Fibroblast of lung (primary cell): ENCODE measurements at regions not wholly inside any gene's neighbourhood (a gene's known extent, or its start where the extent isn't known, plus 50 kb on each side); places are given as distances from the start of the nearest gene placed in this dataset.
"Not testable (repeated sequence)": the region's sequence is repeated elsewhere in the genome, so short reads cannot be mapped to it uniquely, and the experiment has no call there.

Experiments used
- DNase-seq, 2 donors: peaks; one replicate each; pipeline versions ENCODE4 v3.0.0 to v3.0.0-alpha.2; 2010; ENCODE audit warnings: low read depth in 2 of 2
- H2AFZ ChIP-seq: 2 replicates; pipeline ENCODE4 v1.5.1; 2012; ENCODE audit warnings: low read length, control low read depth, inconsistent platforms
- H3K27ac ChIP-seq: 2 replicates; pipeline ENCODE4 v1.5.1; 2011; ENCODE audit warnings: low read length, control low read depth; ENCODE audit not compliant: insufficient read depth
- H3K27me3 ChIP-seq: 2 replicates; pipeline ENCODE4 v1.5.1; 2011; ENCODE audit warnings: mild to moderate bottlenecking, low read length; ENCODE audit not compliant: control insufficient read depth, insufficient read depth
- H3K36me3 ChIP-seq: 2 replicates; pipeline ENCODE4 v1.5.1; 2011; ENCODE audit warnings: low read length; ENCODE audit not compliant: control insufficient read depth, insufficient read depth
- H3K4me1 ChIP-seq: 2 replicates; pipeline ENCODE4 v1.5.1; 2011; ENCODE audit warnings: low read length; ENCODE audit not compliant: control insufficient read depth, insufficient read depth; ENCODE audit errors: extremely low read depth
- H3K4me2 ChIP-seq: 2 replicates; pipeline ENCODE4 v1.5.1; 2011; ENCODE audit warnings: low read length, control low read depth; ENCODE audit not compliant: insufficient read depth; ENCODE audit errors: extremely low read depth
- H3K4me3 ChIP-seq, 4 experiments: fragments of 200-600 bp in 1 of 4; sonication (generic) in 1 of 4; replicated peaks in 1 of 4; 2 replicates each; pipeline ENCODE4 v1.5.1; 2011 to 2016; ENCODE audit warnings: low read length in 4 of 4, low read depth in 3 of 4, mild to moderate bottlenecking in 3 of 4, control low read depth in 2 of 4, inconsistent platforms in 1 of 4, mixed read lengths in 1 of 4; ENCODE audit not compliant: insufficient read depth in 1 of 4; ENCODE audit errors: control extremely low read depth in 1 of 4
- H3K79me2 ChIP-seq: 2 replicates; pipeline ENCODE4 v1.5.1; 2012; ENCODE audit warnings: mild to moderate bottlenecking, low read length, inconsistent platforms; ENCODE audit not compliant: control insufficient read depth, insufficient read depth
- H3K9ac ChIP-seq: 2 replicates; pipeline ENCODE4 v1.5.1; 2011; ENCODE audit warnings: mild to moderate bottlenecking, low read length, control low read depth; ENCODE audit not compliant: insufficient read depth
- H3K9me3 ChIP-seq: 2 replicates; pipeline ENCODE4 v1.5.1; 2012; ENCODE audit warnings: low read depth, low read length; ENCODE audit not compliant: control insufficient read depth, insufficient read depth
- H4K20me1 ChIP-seq: 2 replicates; pipeline ENCODE4 v1.5.1; 2011; ENCODE audit warnings: low read length; ENCODE audit not compliant: control insufficient read depth, insufficient read depth; ENCODE audit errors: extremely low read depth
- EZH2 ChIP-seq: IDR thresholded peaks from 2 replicates; pipeline ENCODE4 v1.5.1; 2012; ENCODE audit warnings: low read length, control low read depth, mild to moderate bottlenecking; ENCODE audit errors: missing control alignments
- TF ChIP-seq, protein P1 (sequence below), 2 donors: IDR thresholded peaks in 1 of 2; conservative IDR thresholded peaks in 1 of 2; 1 replicate in 1 of 2; 2 replicates in 1 of 2; pipeline ENCODE4 v1.5.1; 2011 to 2012; ENCODE audit warnings: low read length in 2 of 2, control low read depth in 1 of 2, inconsistent platforms in 1 of 2, low read depth in 1 of 2, mild to moderate bottlenecking in 1 of 2

DNA sequence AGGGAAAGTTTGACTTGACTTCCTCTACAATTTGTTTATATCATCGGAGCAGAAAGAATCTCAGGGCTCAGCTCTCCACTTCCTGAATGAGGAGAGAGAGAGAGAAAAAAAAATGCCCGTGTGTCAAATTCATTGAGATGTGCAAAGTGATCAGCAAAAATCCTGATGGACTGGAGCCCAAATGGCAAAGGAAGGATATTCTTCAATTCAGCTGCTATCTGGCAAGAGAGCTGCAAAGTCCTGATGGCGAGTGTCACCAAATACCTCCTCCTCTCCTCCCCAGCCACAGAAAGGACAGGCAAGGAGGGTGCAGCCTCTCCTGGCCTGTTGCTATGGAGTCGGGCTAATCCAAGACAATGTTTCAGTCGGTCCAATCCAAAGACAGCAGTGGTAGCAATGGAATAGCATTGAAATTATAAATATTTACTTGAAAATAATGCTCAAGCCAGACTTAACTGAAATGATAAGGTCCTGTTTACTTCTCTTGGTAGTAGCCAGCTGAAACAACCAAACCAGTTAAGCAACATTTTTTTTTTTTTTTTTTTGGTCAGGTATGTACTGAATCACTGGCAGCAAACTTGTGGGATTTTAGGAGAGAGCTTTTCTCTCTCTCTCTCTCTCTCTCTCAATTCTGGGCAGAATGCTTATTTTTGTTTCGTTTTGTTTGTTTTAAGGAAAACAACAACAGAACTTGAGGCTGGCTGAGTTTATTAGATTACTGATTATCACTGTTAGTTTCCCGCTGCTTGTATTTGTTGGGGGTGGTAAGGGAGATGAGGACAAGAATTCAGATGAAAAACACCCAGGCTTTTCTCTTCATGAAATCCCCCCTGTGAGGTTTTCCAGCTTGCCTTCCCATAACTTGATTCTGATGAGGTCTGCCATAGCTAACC is 204.2 kb downstream of the BCAS1 start:
- peak overlapping the region; percentile 73 for H3K4me2 ChIP-seq
- peak overlapping the region; percentile 67 for H2AFZ ChIP-seq
- TF ChIP-seq EZH2 = no peak
- TF ChIP-seq, protein P1, sequence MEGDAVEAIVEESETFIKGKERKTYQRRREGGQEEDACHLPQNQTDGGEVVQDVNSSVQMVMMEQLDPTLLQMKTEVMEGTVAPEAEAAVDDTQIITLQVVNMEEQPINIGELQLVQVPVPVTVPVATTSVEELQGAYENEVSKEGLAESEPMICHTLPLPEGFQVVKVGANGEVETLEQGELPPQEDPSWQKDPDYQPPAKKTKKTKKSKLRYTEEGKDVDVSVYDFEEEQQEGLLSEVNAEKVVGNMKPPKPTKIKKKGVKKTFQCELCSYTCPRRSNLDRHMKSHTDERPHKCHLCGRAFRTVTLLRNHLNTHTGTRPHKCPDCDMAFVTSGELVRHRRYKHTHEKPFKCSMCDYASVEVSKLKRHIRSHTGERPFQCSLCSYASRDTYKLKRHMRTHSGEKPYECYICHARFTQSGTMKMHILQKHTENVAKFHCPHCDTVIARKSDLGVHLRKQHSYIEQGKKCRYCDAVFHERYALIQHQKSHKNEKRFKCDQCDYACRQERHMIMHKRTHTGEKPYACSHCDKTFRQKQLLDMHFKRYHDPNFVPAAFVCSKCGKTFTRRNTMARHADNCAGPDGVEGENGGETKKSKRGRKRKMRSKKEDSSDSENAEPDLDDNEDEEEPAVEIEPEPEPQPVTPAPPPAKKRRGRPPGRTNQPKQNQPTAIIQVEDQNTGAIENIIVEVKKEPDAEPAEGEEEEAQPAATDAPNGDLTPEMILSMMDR (conservative IDR thresholded peaks at IDR 0.05 in 1 of 2, IDR thresholded peaks at IDR 0.05 in 1 of 2; ENCODE audit: low read depth in 1 of 2, low read length in 2 of 2) = no peak
- H3K27me3 ChIP-seq = no peaks in the 10 kb centered on the region
- H3K79me2 ChIP-seq = no peaks in the 10 kb centered on the region
- no peaks in the 10 kb centered on the region for H4K20me1 ChIP-seq
- no peak overlapping the region for H3K9ac ChIP-seq
- H3K36me3 ChIP-seq = no peaks in the 10 kb centered on the region
- H3K4me1 ChIP-seq = peaks cover 11% of the 10 kb centered on the region
- peak overlapping the region; percentile 50 for H3K27ac ChIP-seq
- peak overlapping the region in 2 of 4 experiments; percentile 26 to 40 for H3K4me3 ChIP-seq
- H3K9me3 ChIP-seq = no peaks in the 10 kb centered on the region
- DNase-seq = peak; percentile 60 to 75

DNA sequence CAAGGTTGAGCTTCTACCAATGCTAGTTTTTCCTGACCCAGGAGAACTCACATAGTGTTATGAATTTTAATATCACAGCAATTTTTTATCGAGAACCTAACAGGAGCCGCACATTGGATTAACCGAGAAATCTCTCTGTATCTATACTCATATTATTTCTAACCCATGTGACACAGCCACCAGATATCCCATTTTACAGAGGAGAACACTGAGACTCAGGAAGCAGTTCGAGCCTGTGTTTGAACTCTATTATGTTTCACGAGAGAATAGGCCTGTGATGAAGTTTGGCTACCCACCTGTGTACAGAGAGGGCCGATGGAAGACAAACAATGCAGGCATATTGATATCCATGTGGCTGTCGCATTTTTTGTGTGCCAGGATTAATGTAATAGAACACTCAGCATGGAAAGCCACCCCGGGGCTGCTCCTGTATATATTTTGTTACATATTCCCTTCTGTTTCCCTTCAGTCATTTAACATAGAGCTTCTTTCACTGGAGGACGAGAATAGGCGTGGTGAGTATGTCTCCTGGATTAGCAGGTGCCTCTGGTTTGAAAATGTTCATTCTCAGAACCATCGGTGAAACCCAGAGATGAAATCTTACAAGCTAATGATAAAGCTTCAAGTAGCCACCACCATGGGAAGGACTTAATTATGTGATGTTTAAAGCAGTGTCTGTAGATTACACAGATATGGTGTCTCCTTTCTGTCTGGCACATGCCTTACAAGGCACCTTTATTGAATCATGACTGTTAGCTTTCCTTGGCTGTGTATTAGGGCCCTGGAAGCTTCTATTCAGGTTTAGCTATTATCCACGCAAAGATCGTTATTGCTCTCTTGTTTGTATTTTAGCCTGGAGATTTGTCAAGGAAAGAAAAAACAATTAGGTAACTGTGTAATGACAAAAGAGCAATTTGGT is 205.4 kb downstream of the BCAS1 start:
- not testable (repeated sequence) for H3K9me3 ChIP-seq, H3K4me3 ChIP-seq, H3K9ac ChIP-seq, H4K20me1 ChIP-seq, H3K27me3 ChIP-seq, DNase-seq, H3K36me3 ChIP-seq, H3K79me2 ChIP-seq
- Histone ChIP-seq H3K4me1 (peaks cover 11% of the 10 kb centered on the region), H3K27ac (peak overlapping the region; percentile 50), H2AFZ (peak overlapping the region; percentile 47), H3K4me2 (peak overlapping the region; percentile 18)

DNA sequence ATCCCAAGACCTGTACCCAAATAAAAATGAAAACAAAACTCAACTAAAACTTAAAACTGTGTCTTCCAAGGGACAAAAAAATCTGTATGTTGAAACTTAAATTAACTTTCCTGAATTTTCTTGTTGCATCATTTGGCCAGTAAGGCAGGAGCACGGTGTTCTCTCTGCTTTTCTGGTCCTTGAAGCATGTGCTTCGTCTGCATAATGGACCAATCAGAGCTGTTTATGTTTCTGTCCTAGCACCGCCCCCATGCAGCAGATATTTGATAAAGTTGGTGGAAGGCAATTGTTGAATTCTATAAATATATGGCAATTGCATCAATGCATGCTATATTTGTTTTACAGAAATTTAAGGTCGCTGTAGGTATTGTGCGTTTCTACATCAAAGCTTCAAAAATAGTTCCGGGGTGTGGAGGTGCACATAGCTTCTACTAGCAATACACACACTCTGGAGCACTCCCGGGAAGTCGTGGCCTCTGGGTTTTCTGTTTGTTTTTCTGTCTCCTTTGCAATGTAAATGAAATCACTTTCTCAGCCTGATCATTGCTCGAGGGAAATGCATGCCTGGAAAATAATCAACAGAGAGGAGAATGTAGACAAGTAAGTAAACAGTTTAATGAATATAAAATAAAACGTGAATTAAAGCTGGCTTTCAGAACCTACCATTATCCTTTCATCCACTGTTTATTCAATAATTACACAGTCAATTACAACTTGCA is 206.3 kb downstream of the BCAS1 start:
- not testable (repeated sequence) for H4K20me1 ChIP-seq, H3K27me3 ChIP-seq, H3K27ac ChIP-seq, H3K36me3 ChIP-seq, H2AFZ ChIP-seq, H3K79me2 ChIP-seq, H3K9me3 ChIP-seq, H3K4me3 ChIP-seq, H3K9ac ChIP-seq
- DNase-seq = peak in 1 of 2 donors; percentile 61
- Histone ChIP-seq H3K4me2 (peak overlapping the region; percentile 51), H3K4me1 (peaks cover 11% of the 10 kb centered on the region)

DNA sequence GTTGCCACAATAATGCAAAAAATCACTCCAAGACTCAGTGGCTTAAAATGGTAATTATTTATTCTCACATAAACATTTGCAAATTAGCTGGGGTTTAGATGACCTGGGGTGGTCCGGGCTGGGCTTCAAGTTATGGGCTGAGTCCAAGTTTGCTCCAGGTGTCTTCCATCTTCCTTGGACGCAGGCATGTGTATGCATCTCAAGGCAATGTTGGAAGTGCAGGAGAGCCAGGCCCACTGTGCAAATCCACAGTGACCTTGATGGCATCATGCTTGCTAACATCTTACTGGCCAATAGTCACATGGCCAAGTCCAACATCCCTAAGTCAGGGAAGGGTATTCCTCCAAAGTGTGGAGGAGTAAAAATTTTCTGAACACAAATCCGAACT is 206.9 kb downstream of the BCAS1 start:
- H3K4me3 ChIP-seq, H3K79me2 ChIP-seq, H2AFZ ChIP-seq, H3K9ac ChIP-seq, H3K9me3 ChIP-seq, H3K4me2 ChIP-seq, H4K20me1 ChIP-seq, H3K27me3 ChIP-seq, H3K27ac ChIP-seq, H3K36me3 ChIP-seq: not testable (repeated sequence)
- DNase-seq = peak in 1 of 2 donors; percentile 53
- peaks cover 11% of the 10 kb centered on the region for H3K4me1 ChIP-seq

DNA sequence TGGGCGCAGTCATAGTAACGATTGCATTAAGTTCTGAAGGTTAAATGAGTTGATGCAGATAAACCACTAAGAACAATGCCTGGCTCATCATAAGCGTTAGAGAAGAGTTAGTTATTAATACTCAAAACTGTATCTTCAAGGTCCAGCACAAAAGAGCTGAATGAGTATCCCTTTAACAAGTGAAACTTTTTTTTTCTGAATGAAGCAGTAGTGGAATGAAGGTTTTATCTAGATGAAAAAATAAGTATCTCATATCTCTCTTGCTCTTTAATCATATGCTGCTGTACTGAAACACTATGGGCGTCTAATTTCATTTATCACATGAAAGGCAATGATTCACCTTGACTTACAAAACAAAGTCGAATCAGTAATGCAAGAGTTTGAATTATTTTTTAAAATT is 207.4 kb downstream of the BCAS1 start:
- H3K4me1 ChIP-seq = peaks cover 11% of the 10 kb centered on the region

More for the DNA sequence above, 207.4 kb downstream of the BCAS1 start:
- H3K27me3 ChIP-seq, H3K36me3 ChIP-seq, H2AFZ ChIP-seq, H3K27ac ChIP-seq, H3K79me2 ChIP-seq, H4K20me1 ChIP-seq, H3K4me3 ChIP-seq, DNase-seq, H3K4me2 ChIP-seq, H3K9me3 ChIP-seq, H3K9ac ChIP-seq: not testable (repeated sequence)
